ENCODE measurements at regions not wholly inside any gene's neighbourhood (a gene's known extent, or its start where the extent isn't known, plus 50 kb on each side); places are given as distances from the start of the nearest gene placed in this dataset.
"Not testable (repeated sequence)": the region's sequence is repeated elsewhere in the genome, so short reads cannot be mapped to it uniquely, and the experiment has no call there.

DNA sequence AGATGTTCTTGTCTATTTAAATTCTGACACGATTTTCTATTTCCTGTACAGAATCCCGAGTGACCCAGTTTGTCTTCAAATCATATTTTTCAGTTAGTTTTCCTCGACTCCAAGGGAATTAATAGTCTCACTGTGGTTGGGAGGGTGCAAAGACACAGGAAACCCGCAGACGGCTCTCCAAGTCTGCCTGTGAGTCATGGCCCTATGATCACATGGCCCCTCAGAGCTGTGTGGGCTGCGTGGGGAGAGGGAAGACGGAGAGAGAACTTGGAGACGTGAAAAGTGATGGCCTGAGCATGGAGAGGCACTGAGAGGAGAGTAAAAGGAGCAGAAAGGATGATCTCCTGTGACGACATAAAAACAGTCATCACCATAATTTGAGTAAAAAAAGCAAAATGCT lies 989.9 kb downstream of the DCDC2C start:
- DNase-seq (ENCODE audit: low read depth in 3 of 3): no peak

- DNase-seq (ENCODE audit: low read depth in 3 of 3): no peak
Observed at GRCh38 chr2:4695281-4695861, 992.0 kb downstream of the DCDC2C start.

DNA sequence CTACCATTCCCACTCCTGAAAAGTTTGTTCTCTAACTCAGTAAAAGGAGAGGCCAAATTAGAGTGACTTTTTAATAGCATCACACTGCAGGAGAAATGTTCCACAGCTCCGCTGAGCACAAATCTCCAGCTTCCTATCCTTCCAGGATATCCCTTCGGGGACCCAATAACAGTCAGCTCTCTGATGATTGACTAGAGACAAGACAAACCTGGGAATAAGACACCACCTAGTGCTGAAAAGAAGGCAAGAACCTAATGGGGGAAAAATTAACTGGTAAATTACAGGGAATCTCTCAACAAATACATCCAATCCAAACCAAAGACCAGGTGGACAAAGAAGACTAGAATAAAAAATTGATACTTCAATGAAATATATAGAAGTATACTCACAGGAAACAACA lies 977.1 kb upstream of the SOX11 start:
- DNase-seq (ENCODE audit: low read depth in 3 of 3): no peak

DNA sequence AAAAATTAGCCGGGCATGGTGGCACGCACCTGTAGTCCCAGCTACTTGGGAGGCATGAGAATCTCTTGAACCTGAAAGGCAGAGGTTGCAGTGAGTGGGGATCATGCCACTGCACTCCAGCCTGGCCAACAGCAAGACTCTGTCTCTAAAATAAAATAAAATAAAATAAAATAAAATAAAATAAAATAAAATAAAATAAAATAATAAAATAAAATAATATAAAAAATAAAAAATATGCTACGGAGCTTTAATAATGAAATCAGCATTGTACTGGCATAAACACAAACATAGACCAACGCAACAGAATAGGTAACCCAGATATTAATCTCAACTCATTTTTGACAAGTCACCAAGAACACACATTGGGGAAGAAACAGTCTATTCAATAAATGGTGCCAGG lies 973.4 kb upstream of the SOX11 start:
- no peak for DNase-seq (ENCODE audit: low read depth in 3 of 3)

GRCh38 chr2:4725618-4726017 lies 966.6 kb upstream of the SOX11 start:
- no peak for DNase-seq (ENCODE audit: low read depth in 3 of 3)

DNA sequence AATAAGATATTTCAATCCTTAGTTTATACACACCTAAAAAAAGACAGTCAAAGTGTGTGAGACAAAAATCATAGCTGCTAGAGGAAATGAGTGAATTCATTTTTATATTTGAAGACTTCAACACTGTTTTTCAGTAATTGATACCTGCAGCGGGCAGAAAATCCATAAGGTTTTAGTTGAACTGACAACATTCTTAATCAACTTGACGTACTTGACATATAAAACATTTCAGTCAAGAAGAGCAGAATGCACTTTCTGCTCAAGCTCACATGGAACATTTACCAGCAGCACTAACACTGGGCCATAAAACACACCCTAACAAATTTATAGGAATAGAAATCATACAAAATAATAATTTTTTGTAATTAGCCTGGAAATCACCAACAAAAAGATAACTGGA lies 959.6 kb upstream of the SOX11 start:
- DNase-seq (ENCODE audit: low read depth in 3 of 3): no peak

GRCh38 chr2:4745056-4745991 lies 946.9 kb upstream of the SOX11 start:
- DNase-seq (ENCODE audit: low read depth in 3 of 3): no peak

GRCh38 chr2:4753721-4754120 lies 938.5 kb upstream of the SOX11 start:
- DNase-seq (ENCODE audit: low read depth in 3 of 3): no peak

DNA sequence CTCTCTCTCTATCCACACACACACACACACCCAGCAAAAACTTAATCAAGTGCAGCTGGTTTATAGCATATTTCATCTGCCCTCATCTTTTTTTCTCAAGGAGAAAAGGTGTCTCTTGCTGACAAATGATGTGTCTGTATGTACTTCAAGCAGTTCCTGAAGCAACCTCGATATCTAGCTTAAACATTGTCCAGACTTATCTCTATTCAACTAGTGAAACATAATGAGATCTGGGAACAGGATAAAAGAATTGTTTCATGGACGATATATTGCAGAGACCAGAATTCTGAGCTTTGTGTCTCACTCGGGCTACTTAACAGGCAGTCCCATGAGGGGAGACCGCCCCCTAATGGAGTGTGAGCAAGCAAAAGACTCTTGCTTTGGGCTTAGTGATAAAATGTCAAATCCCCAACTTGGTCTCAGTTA lies 929.2 kb upstream of the SOX11 start:
- no peak for DNase-seq (ENCODE audit: low read depth in 3 of 3)

- DNase-seq (ENCODE audit: low read depth in 3 of 3): no peak
Observed at GRCh38 chr2:4765787-4766530, 926.2 kb upstream of the SOX11 start.

GRCh38 chr2:4775668-4776067 lies 916.5 kb upstream of the SOX11 start:
- DNase-seq (ENCODE audit: low read depth in 3 of 3): no peak

DNA sequence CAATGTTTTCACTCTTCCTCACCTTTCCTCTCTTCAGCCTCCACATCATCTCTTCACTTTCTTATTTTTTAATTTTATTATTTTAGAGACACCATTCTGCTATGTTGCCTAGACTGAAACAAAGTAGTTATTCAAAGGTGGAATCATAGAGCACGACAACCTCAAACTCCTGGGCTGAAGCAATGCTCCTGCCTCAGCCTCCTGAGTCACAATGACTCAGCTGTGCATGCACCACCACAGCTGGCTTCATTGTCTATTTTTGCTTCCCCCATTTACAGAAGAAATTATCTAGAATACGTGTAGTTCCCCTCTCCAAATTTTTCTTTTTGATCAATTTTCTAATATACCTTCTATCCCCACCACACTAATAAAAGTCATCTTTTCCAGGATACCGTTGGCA lies 911.5 kb upstream of the SOX11 start:
- no peak for DNase-seq (ENCODE audit: low read depth in 3 of 3)

DNA sequence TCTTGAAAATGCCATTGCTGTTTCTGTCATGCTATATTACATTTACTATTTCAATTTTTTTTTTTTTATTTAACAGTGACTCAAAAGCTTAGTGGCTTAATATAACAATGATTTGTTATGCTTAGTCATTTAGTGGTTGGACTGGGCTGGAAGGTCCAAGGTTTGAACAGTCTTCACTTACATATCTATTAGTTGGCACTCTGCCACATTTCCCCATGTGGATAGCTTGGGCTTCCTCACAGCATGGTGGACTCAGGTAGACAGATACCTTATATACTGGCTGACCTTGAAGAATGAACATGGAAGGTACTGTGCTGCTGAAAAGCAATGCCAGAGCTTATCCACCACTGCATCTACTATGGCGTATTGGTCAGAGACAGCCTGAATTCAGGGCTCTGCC lies 909.5 kb upstream of the SOX11 start:
- no peak for DNase-seq (ENCODE audit: low read depth in 3 of 3)

DNA sequence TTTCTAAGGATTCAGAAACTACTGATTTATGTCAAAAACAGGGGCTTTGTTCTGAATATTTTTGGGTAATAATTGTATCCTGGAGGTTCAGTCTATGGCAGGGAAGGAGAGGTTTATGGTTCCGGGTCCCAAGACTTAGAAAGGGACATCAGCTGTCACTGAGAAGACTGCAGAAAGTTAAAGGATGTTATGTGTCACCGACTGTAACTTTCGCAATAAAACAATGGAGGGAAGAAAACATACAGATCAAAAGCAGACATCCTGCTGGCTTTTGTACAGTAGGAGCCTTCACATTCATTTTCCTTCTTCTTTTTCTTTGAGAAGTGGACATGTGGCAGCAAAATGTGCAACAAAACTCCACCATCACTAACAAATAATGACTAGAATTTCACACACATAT lies 900.7 kb upstream of the SOX11 start:
- DNase-seq (ENCODE audit: low read depth in 3 of 3): no peak

DNA sequence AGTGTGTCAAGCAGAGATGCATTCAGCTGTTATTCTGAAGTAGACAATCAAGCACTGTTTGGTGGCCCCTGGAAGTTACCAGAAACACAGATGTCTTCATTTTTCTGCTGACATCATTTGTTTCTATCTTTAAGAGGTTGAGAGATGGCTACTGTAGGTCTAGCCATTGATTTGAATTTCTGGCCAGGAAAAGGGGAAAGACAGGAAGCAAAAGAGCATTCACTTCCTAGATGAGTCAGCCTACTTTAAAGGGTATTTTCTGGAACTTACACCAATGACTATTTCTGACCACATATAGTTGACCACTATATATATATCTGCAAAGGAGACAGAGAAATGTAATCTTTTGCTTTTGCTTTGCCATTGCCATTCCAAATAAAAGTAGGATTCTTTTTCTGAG lies 900.1 kb upstream of the SOX11 start:
- no peak for DNase-seq (ENCODE audit: low read depth in 3 of 3)

GRCh38 chr2:4803396-4803795 lies 888.8 kb upstream of the SOX11 start:
- DNase-seq (ENCODE audit: low read depth in 3 of 3): no peak

GRCh38 chr2:4814137-4814536 lies 878.0 kb upstream of the SOX11 start:
- DNase-seq (ENCODE audit: low read depth in 3 of 3): not testable (repeated sequence)

DNA sequence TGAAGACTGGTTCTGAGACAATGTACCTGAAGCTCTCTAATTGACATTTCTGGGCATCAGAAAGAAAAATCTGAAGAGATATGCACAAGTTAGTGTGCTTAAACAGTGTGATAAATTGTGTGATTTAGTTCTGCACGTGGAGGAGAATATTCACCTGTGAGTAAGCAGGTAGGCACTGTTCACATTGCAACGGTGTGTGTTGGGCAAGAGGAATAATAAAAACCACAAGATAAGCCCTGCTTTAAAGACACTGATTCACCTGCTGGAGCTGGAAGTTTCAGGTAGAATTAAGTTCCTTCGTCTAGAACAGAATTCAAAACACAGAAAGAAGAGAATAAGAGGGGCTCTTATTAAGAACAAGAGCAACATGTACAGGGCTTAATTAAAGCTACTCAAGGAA lies 864.3 kb upstream of the SOX11 start:
- no peak for DNase-seq (ENCODE audit: low read depth in 3 of 3)

GRCh38 chr2:4828682-4829374 lies 863.4 kb upstream of the SOX11 start:
- DNase-seq (ENCODE audit: low read depth in 3 of 3): no peak

DNA sequence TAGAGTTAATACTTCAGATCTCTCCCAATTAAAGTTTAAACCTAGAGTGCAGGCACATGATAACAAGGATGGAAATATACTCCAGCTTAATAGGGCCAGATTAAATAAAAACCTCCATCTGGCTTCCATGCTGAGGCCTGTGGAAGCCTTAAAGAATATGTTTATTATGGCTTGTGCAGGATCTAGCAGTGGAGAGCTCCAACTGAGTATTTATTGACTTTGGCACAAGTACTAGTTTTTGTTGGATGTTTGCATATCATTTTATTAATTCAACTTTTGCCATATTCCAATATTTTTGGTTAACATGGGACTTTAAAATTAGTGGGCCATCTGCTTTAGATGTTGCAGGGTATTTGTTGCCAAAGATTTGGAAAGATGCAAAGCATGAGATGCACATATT lies 860.4 kb upstream of the SOX11 start:
- DNase-seq (ENCODE audit: low read depth in 3 of 3): no peak

DNA sequence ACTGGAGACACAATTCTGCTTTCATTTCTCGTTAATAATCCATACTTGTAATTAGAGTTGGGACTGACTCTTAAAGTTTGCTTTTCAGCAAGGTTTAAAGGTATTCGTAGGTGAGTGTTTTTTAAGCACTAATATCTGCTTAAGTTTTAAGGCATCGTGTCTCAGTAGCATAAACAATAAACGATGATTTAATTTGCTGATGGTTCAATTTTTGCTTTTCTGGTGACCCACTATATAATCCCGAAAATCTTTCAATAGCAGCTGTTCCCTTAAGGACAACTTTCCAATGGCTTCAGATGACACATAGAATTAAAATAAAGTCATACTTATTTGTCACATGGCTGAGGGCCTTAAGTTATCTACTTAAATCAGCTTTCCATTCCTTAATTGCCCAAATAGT lies 859.5 kb upstream of the SOX11 start:
- DNase-seq (ENCODE audit: low read depth in 3 of 3): no peak

GRCh38 chr2:4838626-4839025 lies 853.6 kb upstream of the SOX11 start:
- DNase-seq (ENCODE audit: low read depth in 3 of 3): no peak
